ENCODE measurements at regions not wholly inside any gene's neighbourhood (a gene's known extent, or its start where the extent isn't known, plus 50 kb on each side); places are given as distances from the start of the nearest gene placed in this dataset.

- TF ChIP-seq CTCF (conservative IDR thresholded peaks at IDR 0.05; ENCODE audit: low read depth in 2 of 2) (no peak), POLR2AphosphoS5 (IDR thresholded peaks at IDR 0.05; ENCODE audit: low read depth) (no peak), EZH2 (IDR thresholded peaks at IDR 0.05; ENCODE audit: low read depth, unreplicated experiment) (no peak)
Observed at GRCh38 chrX:3963980-3964379, 250.5 kb upstream of the PRKX start.
